ENCODE measurements at regions not wholly inside any gene's neighbourhood (a gene's known extent, or its start where the extent isn't known, plus 50 kb on each side); places are given as distances from the start of the nearest gene placed in this dataset.

- H3K27me3 Mint-ChIP-seq: peaks cover 72% of the 10 kb centered on the region
- TF ChIP-seq CTCF (IDR thresholded peaks at IDR 0.05; ENCODE audit: unreplicated experiment): no peak
- no peak overlapping the region for H3K27ac Mint-ChIP-seq
- peaks cover 3% of the 10 kb centered on the region for H3K4me1 Mint-ChIP-seq (ENCODE audit: low read depth)
- no peaks in the 10 kb centered on the region for H3K9me3 Mint-ChIP-seq (ENCODE audit: low read depth)
- DNase-seq (ENCODE audit: low spot score, unreplicated experiment): no peak
- H3K36me3 Mint-ChIP-seq (ENCODE audit: insufficient read depth): no peaks in the 10 kb centered on the region
- no peak overlapping the region for H3K4me3 Mint-ChIP-seq (ENCODE audit: low read depth)
Observed at GRCh38 chr6:165808021-165808420, 145.0 kb upstream of the PDE10A start.

GRCh38 chr6:165807249-165807960 is 144.4 kb upstream of the PDE10A start:
- no peak for DNase-seq (ENCODE audit: low spot score, unreplicated experiment)
- Mint-ChIP-seq H3K36me3 (ENCODE audit: insufficient read depth) (no peaks in the 10 kb centered on the region), H3K4me1 (ENCODE audit: low read depth) (peaks cover 3% of the 10 kb centered on the region), H3K9me3 (ENCODE audit: low read depth) (no peaks in the 10 kb centered on the region), H3K27ac (no peak overlapping the region), H3K27me3 (peaks cover 77% of the 10 kb centered on the region), H3K4me3 (ENCODE audit: low read depth) (no peak overlapping the region)
- no peak for TF ChIP-seq CTCF (IDR thresholded peaks at IDR 0.05; ENCODE audit: unreplicated experiment)

- Mint-ChIP-seq H3K36me3 (ENCODE audit: insufficient read depth) (no peaks in the 10 kb centered on the region), H3K9me3 (ENCODE audit: low read depth) (no peaks in the 10 kb centered on the region), H3K27ac (no peak overlapping the region), H3K4me1 (ENCODE audit: low read depth) (peaks cover 3% of the 10 kb centered on the region), H3K27me3 (peaks cover 86% of the 10 kb centered on the region), H3K4me3 (ENCODE audit: low read depth) (no peak overlapping the region)
- no peak for TF ChIP-seq CTCF (IDR thresholded peaks at IDR 0.05; ENCODE audit: unreplicated experiment)
- DNase-seq (ENCODE audit: low spot score, unreplicated experiment): no peak
Observed at GRCh38 chr6:165806126-165806810, 143.2 kb upstream of the PDE10A start.

GRCh38 chr6:165805636-165806035 is 142.6 kb upstream of the PDE10A start:
- Mint-ChIP-seq H3K4me1 (ENCODE audit: low read depth) (peaks cover 3% of the 10 kb centered on the region), H3K27me3 (peaks cover 88% of the 10 kb centered on the region), H3K27ac (no peak overlapping the region), H3K4me3 (ENCODE audit: low read depth) (peak overlapping the region; percentile 52), H3K9me3 (ENCODE audit: low read depth) (no peaks in the 10 kb centered on the region), H3K36me3 (ENCODE audit: insufficient read depth) (no peaks in the 10 kb centered on the region)
- DNase-seq (ENCODE audit: low spot score, unreplicated experiment): no peak
- no peak for TF ChIP-seq CTCF (IDR thresholded peaks at IDR 0.05; ENCODE audit: unreplicated experiment)

GRCh38 chr6:165805067-165805555 is 142.1 kb upstream of the PDE10A start:
- no peak overlapping the region for H3K27ac Mint-ChIP-seq
- no peaks in the 10 kb centered on the region for H3K36me3 Mint-ChIP-seq (ENCODE audit: insufficient read depth)
- peaks cover 84% of the 10 kb centered on the region for H3K27me3 Mint-ChIP-seq
- no peaks in the 10 kb centered on the region for H3K9me3 Mint-ChIP-seq (ENCODE audit: low read depth)
- peak overlapping the region; percentile 66 for H3K4me3 Mint-ChIP-seq (ENCODE audit: low read depth)
- H3K4me1 Mint-ChIP-seq (ENCODE audit: low read depth): peaks cover 3% of the 10 kb centered on the region
- no peak for DNase-seq (ENCODE audit: low spot score, unreplicated experiment)
- TF ChIP-seq CTCF (IDR thresholded peaks at IDR 0.05; ENCODE audit: unreplicated experiment): no peak
